DMS114 treated with DMSO at 0.1 percent for 48 hours (cell line): ENCODE measurements at regions not wholly inside any gene's neighbourhood (a gene's known extent, or its start where the extent isn't known, plus 50 kb on each side); places are given as distances from the start of the nearest gene placed in this dataset.
"Not testable (repeated sequence)": the region's sequence is repeated elsewhere in the genome, so short reads cannot be mapped to it uniquely, and the experiment has no call there.

Experiments used
- DNase-seq: peaks from one replicate; lab custom pipeline; 2025; ENCODE audit not compliant: unreplicated experiment; lab: John Stamatoyannopoulos, UW

GRCh38 chrX:64580605-64581004 lies 185.4 kb upstream of the MTMR8 start:
- no peak for DNase-seq

- DNase-seq: no peak
Measured at GRCh38 chrX:64580035-64580434, 184.8 kb upstream of the MTMR8 start.

GRCh38 chrX:64571011-64571410 lies 175.8 kb upstream of the MTMR8 start:
- no peak for DNase-seq

- peak; percentile 22 for DNase-seq
Measured at GRCh38 chrX:64570204-64570603, 175.0 kb upstream of the MTMR8 start.

GRCh38 chrX:64565348-64565747 lies 170.1 kb upstream of the MTMR8 start:
- not testable (repeated sequence) for DNase-seq

- DNase-seq: not testable (repeated sequence)
Measured at GRCh38 chrX:64549236-64549635, 154.0 kb upstream of the MTMR8 start.

GRCh38 chrX:64536736-64537135 lies 141.5 kb upstream of the MTMR8 start:
- no peak for DNase-seq
